ENCODE measurements at regions not wholly inside any gene's neighbourhood (a gene's known extent, or its start where the extent isn't known, plus 50 kb on each side); places are given as distances from the start of the nearest gene placed in this dataset.

GRCh38 chr16:80105160-80105559, 435.6 kb upstream of the DYNLRB2 start:
- TF ChIP-seq CTCF (IDR thresholded peaks at IDR 0.05; ENCODE audit: insufficient read depth, low read length, poor library complexity, severe bottlenecking) (no peak), EZH2phosphoT487 (conservative IDR thresholded peaks at IDR 0.05; ENCODE audit: low read length) (no peak)

All from SU-DHL-6 (cell line).